ENCODE measurements at regions not wholly inside any gene's neighbourhood (a gene's known extent, or its start where the extent isn't known, plus 50 kb on each side); places are given as distances from the start of the nearest gene placed in this dataset.

- Mint-ChIP-seq H3K4me3 (no peak overlapping the region), H3K9me3 (peaks cover 49% of the 10 kb centered on the region), H3K36me3 (ENCODE audit: low read depth) (peaks cover 10% of the 10 kb centered on the region), H3K27ac (no peak overlapping the region), H3K27me3 (ENCODE audit: insufficient read depth) (no peaks in the 10 kb centered on the region), H3K4me1 (ENCODE audit: low read depth) (no peaks in the 10 kb centered on the region)
- DNase-seq: no peak
- TF ChIP-seq CTCF (IDR thresholded peaks at IDR 0.05): no peak
These were observed 333.1 kb downstream of the BRD1 start for GRCh38 chr22:49494555-49494954.

- no peak overlapping the region for H3K27ac Mint-ChIP-seq
- H3K27me3 Mint-ChIP-seq (ENCODE audit: insufficient read depth): no peaks in the 10 kb centered on the region; the same call in 1 of the 2 replicates
- H3K36me3 Mint-ChIP-seq (ENCODE audit: low read depth): peaks cover 10% of the 10 kb centered on the region
- no peak for DNase-seq
- no peak for TF ChIP-seq CTCF (IDR thresholded peaks at IDR 0.05)
- peaks cover 45% of the 10 kb centered on the region for H3K9me3 Mint-ChIP-seq
- H3K4me1 Mint-ChIP-seq (ENCODE audit: low read depth): no peaks in the 10 kb centered on the region
- no peak overlapping the region for H3K4me3 Mint-ChIP-seq
These were observed 334.9 kb downstream of the BRD1 start for GRCh38 chr22:49492741-49493251.

GRCh38 chr22:49492308-49492707, 335.4 kb downstream of the BRD1 start:
- Mint-ChIP-seq H3K4me3 (no peak overlapping the region), H3K36me3 (ENCODE audit: low read depth) (peaks cover 10% of the 10 kb centered on the region), H3K9me3 (peaks cover 50% of the 10 kb centered on the region), H3K4me1 (ENCODE audit: low read depth) (no peaks in the 10 kb centered on the region), H3K27me3 (ENCODE audit: insufficient read depth) (no peaks in the 10 kb centered on the region; the same call in 1 of the 2 replicates), H3K27ac (no peak overlapping the region)
- DNase-seq: no peak
- no peak for TF ChIP-seq CTCF (IDR thresholded peaks at IDR 0.05)

- TF ChIP-seq CTCF (IDR thresholded peaks at IDR 0.05): no peak
- Mint-ChIP-seq H3K27ac (no peak overlapping the region), H3K4me1 (ENCODE audit: low read depth) (no peaks in the 10 kb centered on the region), H3K36me3 (ENCODE audit: low read depth) (peaks cover 10% of the 10 kb centered on the region), H3K4me3 (no peak overlapping the region), H3K27me3 (ENCODE audit: insufficient read depth) (no peaks in the 10 kb centered on the region; the same call in 1 of the 2 replicates), H3K9me3 (peaks cover 54% of the 10 kb centered on the region)
- no peak for DNase-seq
These were observed 335.9 kb downstream of the BRD1 start for GRCh38 chr22:49491726-49492125.

GRCh38 chr22:49491221-49491635, 336.4 kb downstream of the BRD1 start:
- no peak for TF ChIP-seq CTCF (IDR thresholded peaks at IDR 0.05)
- H3K4me1 Mint-ChIP-seq (ENCODE audit: low read depth): no peaks in the 10 kb centered on the region
- H3K9me3 Mint-ChIP-seq: peaks cover 52% of the 10 kb centered on the region
- no peaks in the 10 kb centered on the region; the same call in 1 of the 2 replicates for H3K27me3 Mint-ChIP-seq (ENCODE audit: insufficient read depth)
- H3K4me3 Mint-ChIP-seq: no peak overlapping the region
- H3K36me3 Mint-ChIP-seq (ENCODE audit: low read depth): peaks cover 10% of the 10 kb centered on the region
- no peak overlapping the region for H3K27ac Mint-ChIP-seq
- DNase-seq: no peak

- Mint-ChIP-seq H3K27me3 (ENCODE audit: insufficient read depth) (no peaks in the 10 kb centered on the region; the same call in 1 of the 2 replicates), H3K4me1 (ENCODE audit: low read depth) (no peaks in the 10 kb centered on the region), H3K4me3 (no peak overlapping the region), H3K36me3 (ENCODE audit: low read depth) (peaks cover 10% of the 10 kb centered on the region), H3K27ac (no peak overlapping the region), H3K9me3 (peaks cover 55% of the 10 kb centered on the region)
- TF ChIP-seq CTCF (IDR thresholded peaks at IDR 0.05): no peak
- DNase-seq: no peak
These were observed 337.0 kb downstream of the BRD1 start for GRCh38 chr22:49490692-49491091.
